HEK293 (cell line): ENCODE measurements at regions not wholly inside any gene's neighbourhood (a gene's known extent, or its start where the extent isn't known, plus 50 kb on each side); places are given as distances from the start of the nearest gene placed in this dataset.

Source experiments
- CTCF ChIP-seq: fragments of 450-650 bp; formaldehyde crosslinking; IDR thresholded peaks from 2 replicates; pipeline ENCODE4 v1.5.1; 2016; ENCODE audit warnings: missing biosample characterization, missing genetic modification characterization
- GLI4 ChIP-seq: fragments of 450-650 bp; formaldehyde crosslinking; IDR thresholded peaks from 2 replicates; pipeline ENCODE4 v1.5.1; 2016; ENCODE audit warnings: missing biosample characterization, missing genetic modification characterization
- KLF16 ChIP-seq: fragments of 450-650 bp; formaldehyde crosslinking; IDR thresholded peaks from 2 replicates; pipeline ENCODE4 v1.5.1; 2017; ENCODE audit warnings: missing biosample characterization, missing genetic modification characterization
- MYNN ChIP-seq: fragments of 450-650 bp; formaldehyde crosslinking; IDR thresholded peaks from 2 replicates; pipeline ENCODE4 v1.5.1; 2016; ENCODE audit warnings: missing biosample characterization, missing genetic modification characterization, borderline replicate concordance
- PRDM6 ChIP-seq: fragments of 450-650 bp; formaldehyde crosslinking; IDR thresholded peaks from 2 replicates; pipeline ENCODE4 v1.5.1; 2017; ENCODE audit warnings: missing biosample characterization, missing genetic modification characterization
- TCF7L2 ChIP-seq: IDR thresholded peaks from 2 replicates; pipeline ENCODE4 v1.6.1; 2011; ENCODE audit warnings: low read depth, mild to moderate bottlenecking, inconsistent platforms, low read length, moderate library complexity, borderline replicate concordance
- ZFP41 ChIP-seq: fragments of 450-650 bp; formaldehyde crosslinking; IDR thresholded peaks from 2 replicates; pipeline ENCODE4 v1.5.1; 2016; ENCODE audit warnings: missing biosample characterization, missing genetic modification characterization, borderline replicate concordance
- ZNF19 ChIP-seq: fragments of 450-650 bp; formaldehyde crosslinking; IDR thresholded peaks from 2 replicates; pipeline ENCODE4; 2016; ENCODE audit warnings: missing biosample characterization, missing genetic modification characterization, low read depth
- ZNF2 ChIP-seq: fragments of 450-650 bp; formaldehyde crosslinking; IDR thresholded peaks from 2 replicates; pipeline ENCODE4 v1.5.1; 2016; ENCODE audit warnings: missing biosample characterization, missing genetic modification characterization
- ZNF585B ChIP-seq: fragments of 450-650 bp; formaldehyde crosslinking; IDR thresholded peaks from 2 replicates; pipeline ENCODE4 v1.5.1; 2016; ENCODE audit warnings: missing biosample characterization, missing genetic modification characterization
- ZNF596 ChIP-seq: fragments of 450-650 bp; IDR thresholded peaks from 2 replicates; pipeline ENCODE4 v1.5.0; 2018; ENCODE audit warnings: missing biosample characterization, mild to moderate bottlenecking, missing genetic modification characterization, moderate library complexity
- ZNF792 ChIP-seq: fragments of 450-650 bp; formaldehyde crosslinking; IDR thresholded peaks from 2 replicates; pipeline ENCODE4 v1.5.1; 2016; ENCODE audit warnings: missing biosample characterization, missing genetic modification characterization
- TF ChIP-seq, protein P1 (sequence below): fragments of 450-650 bp; formaldehyde crosslinking; IDR thresholded peaks from 2 replicates; pipeline ENCODE4 v1.5.1; 2016; ENCODE audit warnings: missing biosample characterization, missing genetic modification characterization

- TF ChIP-seq ZNF792 (tag by site-specific recombination): no peak
- no peak for TF ChIP-seq CTCF (tag by site-specific recombination)
- no peak for TF ChIP-seq ZNF585B (tag by site-specific recombination)
- TF ChIP-seq ZNF596 (tag by site-specific recombination): no peak
- TF ChIP-seq, protein P1, sequence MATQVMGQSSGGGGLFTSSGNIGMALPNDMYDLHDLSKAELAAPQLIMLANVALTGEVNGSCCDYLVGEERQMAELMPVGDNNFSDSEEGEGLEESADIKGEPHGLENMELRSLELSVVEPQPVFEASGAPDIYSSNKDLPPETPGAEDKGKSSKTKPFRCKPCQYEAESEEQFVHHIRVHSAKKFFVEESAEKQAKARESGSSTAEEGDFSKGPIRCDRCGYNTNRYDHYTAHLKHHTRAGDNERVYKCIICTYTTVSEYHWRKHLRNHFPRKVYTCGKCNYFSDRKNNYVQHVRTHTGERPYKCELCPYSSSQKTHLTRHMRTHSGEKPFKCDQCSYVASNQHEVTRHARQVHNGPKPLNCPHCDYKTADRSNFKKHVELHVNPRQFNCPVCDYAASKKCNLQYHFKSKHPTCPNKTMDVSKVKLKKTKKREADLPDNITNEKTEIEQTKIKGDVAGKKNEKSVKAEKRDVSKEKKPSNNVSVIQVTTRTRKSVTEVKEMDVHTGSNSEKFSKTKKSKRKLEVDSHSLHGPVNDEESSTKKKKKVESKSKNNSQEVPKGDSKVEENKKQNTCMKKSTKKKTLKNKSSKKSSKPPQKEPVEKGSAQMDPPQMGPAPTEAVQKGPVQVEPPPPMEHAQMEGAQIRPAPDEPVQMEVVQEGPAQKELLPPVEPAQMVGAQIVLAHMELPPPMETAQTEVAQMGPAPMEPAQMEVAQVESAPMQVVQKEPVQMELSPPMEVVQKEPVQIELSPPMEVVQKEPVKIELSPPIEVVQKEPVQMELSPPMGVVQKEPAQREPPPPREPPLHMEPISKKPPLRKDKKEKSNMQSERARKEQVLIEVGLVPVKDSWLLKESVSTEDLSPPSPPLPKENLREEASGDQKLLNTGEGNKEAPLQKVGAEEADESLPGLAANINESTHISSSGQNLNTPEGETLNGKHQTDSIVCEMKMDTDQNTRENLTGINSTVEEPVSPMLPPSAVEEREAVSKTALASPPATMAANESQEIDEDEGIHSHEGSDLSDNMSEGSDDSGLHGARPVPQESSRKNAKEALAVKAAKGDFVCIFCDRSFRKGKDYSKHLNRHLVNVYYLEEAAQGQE (tag by site-specific recombination): no peak
- TF ChIP-seq KLF16 (tag by site-specific recombination): no peak
- no peak for TF ChIP-seq MYNN (tag by site-specific recombination)
- TF ChIP-seq PRDM6 (tag by site-specific recombination): no peak
- no peak for TF ChIP-seq ZFP41 (tag by site-specific recombination)
- no peak for TF ChIP-seq ZNF19 (tag by site-specific recombination)
- TF ChIP-seq TCF7L2: no peak
- TF ChIP-seq GLI4: no peak
- TF ChIP-seq ZNF2 (tag by site-specific recombination): no peak
Measured at GRCh38 chr19:31803835-31804446, 454.7 kb upstream of the TSHZ3 start.
